ENCODE measurements at regions not wholly inside any gene's neighbourhood (a gene's known extent, or its start where the extent isn't known, plus 50 kb on each side); places are given as distances from the start of the nearest gene placed in this dataset.
"Not testable (repeated sequence)": the region's sequence is repeated elsewhere in the genome, so short reads cannot be mapped to it uniquely, and the experiment has no call there.

DNA sequence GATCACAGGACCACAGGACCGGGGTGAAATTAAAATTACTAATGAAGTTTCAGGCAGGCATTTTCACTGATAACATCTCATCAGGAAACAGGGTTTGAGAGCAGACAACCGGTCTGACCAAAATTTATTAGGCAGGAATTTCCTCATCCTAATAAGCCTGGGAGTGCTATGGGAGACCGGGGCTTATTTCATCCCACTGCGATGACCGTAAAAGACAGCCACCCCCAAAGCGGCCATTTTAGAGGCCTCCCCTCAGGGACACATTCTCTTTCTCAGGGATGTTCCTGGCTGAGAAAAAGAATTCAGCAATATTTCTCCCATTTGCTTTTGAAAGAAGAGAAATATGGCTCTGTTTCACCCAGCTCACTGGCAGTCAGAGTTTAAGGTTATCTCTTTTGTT lies 197.2 kb upstream of the MYLIP start:
- H3K4me3 Mint-ChIP-seq; H3K27ac Mint-ChIP-seq; H3K27me3 ChIP-seq (replicated peaks in 1 of 2; ENCODE audit: control insufficient read depth in 2 of 2, extremely low read depth in 1 of 2, insufficient read depth in 2 of 2, low read length in 1 of 2); H3K36me3 Mint-ChIP-seq; CTCF ChIA-PET; POLR2A ChIA-PET; H3K4me1 Mint-ChIP-seq; H3K9me3 ChIP-seq; H3K27me3 Mint-ChIP-seq; H3K27ac ChIP-seq (ENCODE audit: low read length); ATAC-seq (replicated peaks in 1 of 4); H3K4me3 ChIP-seq (ENCODE audit: control insufficient read depth in 1 of 2, extremely low read depth in 1 of 2, low read length in 1 of 2); H3K36me3 ChIP-seq (ENCODE audit: control insufficient read depth in 2 of 2, extremely low read depth in 1 of 2, insufficient read depth in 1 of 2, low read length in 1 of 2); H3K4me1 ChIP-seq (ENCODE audit: control insufficient read depth in 1 of 2, extremely low read depth in 1 of 2, insufficient read depth in 2 of 2, low read length in 2 of 2); DNase-seq: not testable (repeated sequence)
- peaks cover 9 to 30% (median 22%) of the 10 kb centered on the region in 3 donors for H3K9me3 Mint-ChIP-seq
- 100% methylated on average over 3 of the region's 6 CpGs for WGBS (ENCODE audit: insufficient coverage)

DNA sequence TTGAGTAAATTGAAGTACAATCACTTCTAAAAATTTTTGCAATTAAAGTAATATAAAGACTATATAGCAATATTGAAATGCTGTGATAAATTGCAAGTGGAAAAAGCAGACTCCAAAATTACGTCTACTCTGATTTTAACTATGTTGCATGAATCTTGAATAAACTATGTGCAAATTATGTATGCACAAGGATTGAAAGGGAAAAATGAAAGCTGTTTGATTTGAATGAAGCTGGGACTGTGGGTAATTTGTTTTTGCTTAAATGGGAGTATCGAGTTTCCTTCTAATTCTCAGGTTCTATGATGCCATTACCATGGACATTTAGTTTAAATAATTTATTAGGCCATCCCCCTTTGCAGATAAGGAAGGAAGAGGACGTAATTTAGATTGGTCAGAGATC lies 198.7 kb upstream of the MYLIP start:
- H3K4me3 Mint-ChIP-seq = no peak overlapping the region
- no peaks in the 10 kb centered on the region for H3K4me1 Mint-ChIP-seq
- ChIA-PET POLR2A (no interaction called here), CTCF (no interaction called here)
- H3K27me3 Mint-ChIP-seq = peaks cover 3% of the 10 kb centered on the region in 2 donors
- DNase-seq (no peak), ATAC-seq (replicated peaks in 1 of 4) (no peak)
- no peaks in the 10 kb centered on the region for H3K36me3 ChIP-seq (ENCODE audit: control insufficient read depth in 2 of 2, extremely low read depth in 1 of 2, insufficient read depth in 1 of 2, low read length in 1 of 2)
- no peaks in the 10 kb centered on the region for H3K36me3 Mint-ChIP-seq
- no peaks in the 10 kb centered on the region for H3K9me3 ChIP-seq
- H3K4me1 ChIP-seq (ENCODE audit: control insufficient read depth in 1 of 2, extremely low read depth in 1 of 2, insufficient read depth in 2 of 2, low read length in 2 of 2) = no peaks in the 10 kb centered on the region
- H3K9me3 Mint-ChIP-seq = peaks cover 9 to 30% (median 22%) of the 10 kb centered on the region in 3 donors
- H3K27ac Mint-ChIP-seq = no peak overlapping the region
- no peak overlapping the region for H3K27ac ChIP-seq (ENCODE audit: low read length)
- no peak overlapping the region for H3K4me3 ChIP-seq (ENCODE audit: control insufficient read depth in 1 of 2, extremely low read depth in 1 of 2, low read length in 1 of 2)
- H3K27me3 ChIP-seq (replicated peaks in 1 of 2; ENCODE audit: control insufficient read depth in 2 of 2, extremely low read depth in 1 of 2, insufficient read depth in 2 of 2, low read length in 1 of 2) = no peaks in the 10 kb centered on the region
- WGBS (ENCODE audit: insufficient coverage) = no CpG with 5 or more reads among the region's 3 CpGs

GRCh38 chr6:15929685-15930084 lies 199.2 kb upstream of the MYLIP start:
- Mint-ChIP-seq H3K4me3 (no peak overlapping the region), H3K27me3 (peaks cover 3% of the 10 kb centered on the region in 2 donors), H3K27ac (no peak overlapping the region), H3K4me1 (no peaks in the 10 kb centered on the region), H3K9me3 (peaks cover 9 to 30% (median 22%) of the 10 kb centered on the region in 3 donors), H3K36me3 (no peaks in the 10 kb centered on the region)
- ChIA-PET CTCF (interaction anchor here in 1 of 2 donors (0.7 kb wide), 1 partner anchor 17 kb away, joined by 4 read pairs; no protein-coding TSS in a partner anchor), POLR2A (no interaction called here)
- DNase-seq = no peak
- Histone ChIP-seq H3K27me3 (replicated peaks in 1 of 2; ENCODE audit: control insufficient read depth in 2 of 2, extremely low read depth in 1 of 2, insufficient read depth in 2 of 2, low read length in 1 of 2) (no peaks in the 10 kb centered on the region), H3K27ac (ENCODE audit: low read length) (no peak overlapping the region), H3K4me3 (ENCODE audit: control insufficient read depth in 1 of 2, extremely low read depth in 1 of 2, low read length in 1 of 2) (no peak overlapping the region), H3K9me3 (no peaks in the 10 kb centered on the region), H3K4me1 (ENCODE audit: control insufficient read depth in 1 of 2, extremely low read depth in 1 of 2, insufficient read depth in 2 of 2, low read length in 2 of 2) (no peaks in the 10 kb centered on the region), H3K36me3 (ENCODE audit: control insufficient read depth in 2 of 2, extremely low read depth in 1 of 2, insufficient read depth in 1 of 2, low read length in 1 of 2) (no peaks in the 10 kb centered on the region)
- ATAC-seq (replicated peaks in 1 of 4) = no peak
- WGBS (ENCODE audit: insufficient coverage) = no CpG with 5 or more reads among the region's 1 CpG

- Mint-ChIP-seq H3K9me3 (peaks cover 13 to 26% (median 22%) of the 10 kb centered on the region in 3 donors), H3K4me1 (no peaks in the 10 kb centered on the region), H3K4me3 (no peak overlapping the region), H3K27ac (no peak overlapping the region), H3K27me3 (peaks cover 3% of the 10 kb centered on the region in 2 donors), H3K36me3 (no peaks in the 10 kb centered on the region)
- CTCF ChIA-PET = no interaction called here
- Histone ChIP-seq H3K36me3 (ENCODE audit: control insufficient read depth in 2 of 2, extremely low read depth in 1 of 2, insufficient read depth in 1 of 2, low read length in 1 of 2) (no peaks in the 10 kb centered on the region), H3K9me3 (no peaks in the 10 kb centered on the region), H3K27ac (ENCODE audit: low read length) (no peak overlapping the region), H3K27me3 (replicated peaks in 1 of 2; ENCODE audit: control insufficient read depth in 2 of 2, extremely low read depth in 1 of 2, insufficient read depth in 2 of 2, low read length in 1 of 2) (no peaks in the 10 kb centered on the region), H3K4me1 (ENCODE audit: control insufficient read depth in 1 of 2, extremely low read depth in 1 of 2, insufficient read depth in 2 of 2, low read length in 2 of 2) (no peaks in the 10 kb centered on the region), H3K4me3 (ENCODE audit: control insufficient read depth in 1 of 2, extremely low read depth in 1 of 2, low read length in 1 of 2) (no peak overlapping the region)
- POLR2A ChIA-PET = no interaction called here
- WGBS (ENCODE audit: insufficient coverage) = no CpG with 5 or more reads among the region's 2 CpGs
- DNase-seq (no peak), ATAC-seq (replicated peaks in 1 of 4) (no peak)
Measured at GRCh38 chr6:15927531-15928225, 201.2 kb upstream of the MYLIP start.

DNA sequence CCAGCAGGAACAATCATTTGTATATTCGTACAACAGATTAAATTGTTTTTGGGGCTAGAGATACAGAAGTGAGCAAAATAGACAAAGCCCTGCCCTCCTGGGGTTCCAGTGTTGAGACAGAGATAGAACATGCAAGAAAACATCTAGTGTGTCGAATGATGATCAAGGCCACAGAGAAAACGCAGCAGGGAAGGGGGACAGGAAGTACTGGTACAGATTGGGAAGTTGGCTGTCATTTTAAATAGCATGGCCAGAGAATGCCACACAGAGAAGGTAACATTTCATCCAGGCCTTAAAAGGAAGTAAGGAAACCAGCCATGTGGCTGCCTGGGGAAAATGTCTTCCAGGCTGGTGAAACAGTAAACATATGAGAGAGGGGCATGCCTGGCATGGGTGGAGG lies 202.6 kb upstream of the MYLIP start:
- H3K36me3 ChIP-seq (ENCODE audit: control insufficient read depth in 2 of 2, extremely low read depth in 1 of 2, insufficient read depth in 1 of 2, low read length in 1 of 2) = no peaks in the 10 kb centered on the region
- H3K27ac ChIP-seq (ENCODE audit: low read length) = no peak overlapping the region
- no peaks in the 10 kb centered on the region for H3K27me3 ChIP-seq (replicated peaks in 1 of 2; ENCODE audit: control insufficient read depth in 2 of 2, extremely low read depth in 1 of 2, insufficient read depth in 2 of 2, low read length in 1 of 2)
- POLR2A ChIA-PET = no interaction called here
- H3K4me3 ChIP-seq (ENCODE audit: control insufficient read depth in 1 of 2, extremely low read depth in 1 of 2, low read length in 1 of 2) = no peak overlapping the region
- no peaks in the 10 kb centered on the region for H3K4me1 Mint-ChIP-seq
- H3K9me3 ChIP-seq = no peaks in the 10 kb centered on the region
- 81% methylated on average over 3 of the region's 3 CpGs for WGBS (ENCODE audit: insufficient coverage)
- CTCF ChIA-PET = no interaction called here
- no peaks in the 10 kb centered on the region for H3K4me1 ChIP-seq (ENCODE audit: control insufficient read depth in 1 of 2, extremely low read depth in 1 of 2, insufficient read depth in 2 of 2, low read length in 2 of 2)
- peaks cover 3% of the 10 kb centered on the region in 2 donors for H3K27me3 Mint-ChIP-seq
- ATAC-seq (replicated peaks in 1 of 4) (no peak), DNase-seq (no peak)
- H3K27ac Mint-ChIP-seq = no peak overlapping the region
- H3K9me3 Mint-ChIP-seq = peaks cover 8 to 16% (median 11%) of the 10 kb centered on the region in 3 donors
- H3K36me3 Mint-ChIP-seq = no peaks in the 10 kb centered on the region
- H3K4me3 Mint-ChIP-seq = no peak overlapping the region

DNA sequence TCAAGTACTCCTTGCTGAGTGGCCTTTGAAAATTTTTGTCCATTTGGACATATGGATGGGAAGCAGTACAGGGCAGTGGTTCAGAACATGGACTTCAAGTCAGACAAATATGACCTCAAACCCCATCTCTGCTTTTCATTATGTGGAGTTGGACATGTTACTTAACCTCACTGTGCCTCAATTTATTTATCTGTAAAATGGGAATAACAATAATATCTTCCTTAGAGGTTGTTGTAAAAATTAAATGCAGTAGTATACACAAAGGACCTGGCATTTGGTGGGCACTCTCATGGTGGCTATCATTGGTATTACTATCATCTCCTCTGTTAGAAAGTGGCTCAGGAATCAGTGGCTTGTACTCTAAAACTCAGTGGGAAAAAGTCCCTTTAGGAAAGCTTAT lies 204.0 kb upstream of the MYLIP start:
- ChIA-PET CTCF (no interaction called here), POLR2A (no interaction called here)
- Histone ChIP-seq H3K27ac (ENCODE audit: low read length) (no peak overlapping the region), H3K36me3 (ENCODE audit: control insufficient read depth in 2 of 2, extremely low read depth in 1 of 2, insufficient read depth in 1 of 2, low read length in 1 of 2) (no peaks in the 10 kb centered on the region), H3K4me3 (ENCODE audit: control insufficient read depth in 1 of 2, extremely low read depth in 1 of 2, low read length in 1 of 2) (no peak overlapping the region), H3K27me3 (replicated peaks in 1 of 2; ENCODE audit: control insufficient read depth in 2 of 2, extremely low read depth in 1 of 2, insufficient read depth in 2 of 2, low read length in 1 of 2) (no peaks in the 10 kb centered on the region), H3K9me3 (no peaks in the 10 kb centered on the region), H3K4me1 (ENCODE audit: control insufficient read depth in 1 of 2, extremely low read depth in 1 of 2, insufficient read depth in 2 of 2, low read length in 2 of 2) (no peaks in the 10 kb centered on the region)
- H3K9me3 Mint-ChIP-seq = peaks cover 0 to 5% (median 3%) of the 10 kb centered on the region in 3 donors
- H3K4me3 Mint-ChIP-seq = no peak overlapping the region
- H3K27me3 Mint-ChIP-seq = peaks cover 3% of the 10 kb centered on the region in 2 donors
- no peak for DNase-seq
- no peak overlapping the region for H3K27ac Mint-ChIP-seq
- ATAC-seq (replicated peaks in 1 of 4) = no peak
- H3K4me1 Mint-ChIP-seq = no peaks in the 10 kb centered on the region
- no peaks in the 10 kb centered on the region for H3K36me3 Mint-ChIP-seq
